CMK (cell line): ENCODE measurements at regions not wholly inside any gene's neighbourhood (a gene's known extent, or its start where the extent isn't known, plus 50 kb on each side); places are given as distances from the start of the nearest gene placed in this dataset.
"Not testable (repeated sequence)": the region's sequence is repeated elsewhere in the genome, so short reads cannot be mapped to it uniquely, and the experiment has no call there.

ENCODE experiments used
- DNase-seq: peaks from one replicate; pipeline ENCODE4 v3.0.0-alpha.2; 2010; ENCODE audit warnings: low read depth

DNA sequence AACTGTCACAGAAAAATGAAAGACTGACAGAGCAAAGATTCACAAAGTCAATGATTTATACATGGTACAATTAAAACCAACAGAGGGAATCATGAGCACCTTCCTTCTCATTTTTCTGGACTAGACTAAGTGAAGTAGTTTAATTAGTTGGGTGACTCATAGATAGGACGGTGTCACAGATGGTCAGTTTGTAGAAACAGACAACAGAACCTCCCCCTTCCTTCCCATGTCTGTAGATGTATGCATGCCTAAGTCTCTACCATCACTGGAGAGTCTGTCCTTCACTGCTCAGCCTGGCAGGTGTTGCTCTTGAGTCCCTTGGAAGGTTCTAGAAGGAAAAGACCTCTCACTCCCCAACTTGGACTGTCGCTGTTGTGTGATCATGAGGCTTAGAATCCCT, 75.4 kb upstream of the EEF1E1 start:
- no peak for DNase-seq

- DNase-seq, result no peak
Observed at GRCh38 chr6:8175046-8175777, 72.9 kb upstream of the EEF1E1 start.

- no peak for DNase-seq
Observed at GRCh38 chr6:8174571-8174970, 72.2 kb upstream of the EEF1E1 start.

DNA sequence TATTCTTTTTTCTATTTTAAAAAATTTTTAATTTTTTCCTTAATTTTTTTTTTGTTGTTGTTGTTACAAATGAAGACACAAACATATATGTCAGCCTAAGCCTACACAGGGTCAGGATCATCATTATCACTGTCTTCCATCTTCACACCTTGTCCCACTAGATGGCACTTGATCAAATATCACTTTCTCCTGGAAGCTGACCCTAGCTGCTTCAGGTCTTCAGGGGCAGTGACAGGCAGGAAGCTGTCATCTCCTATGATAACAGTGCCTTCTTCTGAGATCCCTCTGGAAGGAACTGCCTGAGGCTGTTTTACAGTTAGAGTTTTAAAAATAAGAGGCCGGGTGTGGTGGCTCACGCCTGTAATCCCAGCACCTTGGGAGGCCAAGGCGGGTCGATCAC, 70.2 kb upstream of the EEF1E1 start:
- no peak for DNase-seq

- no peak for DNase-seq
Observed at GRCh38 chr6:8170754-8171153, 68.4 kb upstream of the EEF1E1 start.

DNA sequence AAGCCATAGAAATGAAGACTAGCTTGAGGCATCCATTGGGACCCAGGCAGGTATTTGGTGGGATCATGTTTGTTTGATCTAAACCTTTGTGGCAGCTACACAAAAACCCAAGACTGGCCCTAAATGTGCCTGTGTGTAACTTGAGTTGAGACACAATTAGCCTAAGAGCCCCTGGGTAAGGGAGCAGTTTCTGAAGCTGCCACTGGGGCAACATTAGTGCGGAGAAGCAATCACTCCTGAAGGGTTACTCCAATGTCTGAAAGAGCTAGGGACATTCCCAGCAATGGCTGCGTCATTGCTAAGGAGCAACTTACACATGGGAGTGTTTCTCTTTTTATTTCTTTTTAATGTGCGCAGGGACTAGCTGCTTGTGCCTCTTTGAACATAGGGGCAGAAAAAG, 67.9 kb upstream of the EEF1E1 start:
- no peak for DNase-seq

- DNase-seq, result no peak
Observed at GRCh38 chr6:8166156-8166555, 63.8 kb upstream of the EEF1E1 start.

GRCh38 chr6:8165008-8165407, 62.7 kb upstream of the EEF1E1 start:
- DNase-seq, result not testable (repeated sequence)

GRCh38 chr6:8164281-8164680, 61.9 kb upstream of the EEF1E1 start:
- not testable (repeated sequence) for DNase-seq

GRCh38 chr6:8159966-8160365, 57.6 kb upstream of the EEF1E1 start:
- no peak for DNase-seq

- no peak for DNase-seq
Observed at GRCh38 chr6:8157839-8158238, 55.5 kb upstream of the EEF1E1 start.

DNA sequence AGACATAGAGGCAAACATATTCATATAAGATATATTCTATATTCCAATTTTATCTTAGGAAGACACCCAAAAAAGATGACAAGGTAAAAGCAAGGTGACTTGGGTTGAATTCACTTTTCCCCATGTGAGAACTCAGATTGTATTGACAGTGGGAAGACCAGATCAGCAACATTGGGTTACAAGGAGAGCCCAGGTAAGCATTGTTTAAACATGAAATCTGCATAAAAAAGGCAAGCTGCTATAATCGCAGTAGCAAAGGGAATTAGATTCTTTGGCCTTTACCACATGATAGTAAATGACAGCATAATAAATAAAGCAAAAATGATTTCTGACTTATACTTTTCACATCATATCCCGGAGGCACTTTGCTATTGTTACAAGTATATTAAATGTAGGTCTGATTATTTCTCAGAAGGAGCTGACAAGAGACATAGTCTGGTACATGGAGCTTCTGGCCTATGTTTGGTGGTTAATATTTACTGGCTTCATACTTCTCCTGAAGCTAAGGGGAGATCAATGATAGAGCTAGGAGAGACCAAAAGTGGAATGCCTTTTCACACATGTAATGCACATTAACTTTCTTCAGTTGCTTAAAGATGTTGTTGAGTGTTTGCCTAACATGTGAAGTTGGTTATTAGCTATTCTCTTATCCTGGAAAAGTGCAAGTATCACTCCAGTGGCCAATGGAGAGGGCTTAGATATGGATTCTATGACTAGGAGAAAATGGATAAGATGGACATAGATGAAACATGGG, 53.1 kb upstream of the EEF1E1 start:
- no peak for DNase-seq
